ENCODE measurements at regions not wholly inside any gene's neighbourhood (a gene's known extent, or its start where the extent isn't known, plus 50 kb on each side); places are given as distances from the start of the nearest gene placed in this dataset.

DNA sequence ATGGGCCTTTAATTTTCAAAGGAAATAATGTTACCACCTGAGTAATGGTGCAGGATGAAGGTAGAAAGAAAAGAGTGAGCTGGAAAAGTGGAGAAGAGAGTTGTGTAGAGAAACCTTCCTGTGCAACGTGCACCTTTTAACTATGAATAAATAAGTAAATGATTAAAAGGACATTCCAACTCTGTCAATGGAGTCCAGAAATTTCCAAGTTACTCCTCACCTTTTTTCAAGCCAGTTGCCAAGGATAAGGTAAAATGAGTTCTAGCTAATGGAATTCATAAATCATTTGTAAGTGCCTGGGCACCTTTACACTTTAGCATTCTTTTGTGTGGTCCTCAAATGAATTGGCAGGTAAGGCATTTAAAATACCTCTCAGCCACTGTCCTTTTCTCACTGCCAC, 549.4 kb upstream of the NRP1 start:
- no peak for TF ChIP-seq CTCF (IDR thresholded peaks at IDR 0.05; ENCODE audit: insufficient read depth, low read length, severe bottlenecking)
- Histone ChIP-seq H3K4me3 (ENCODE audit: low read depth, low read length) (no peak overlapping the region), H3K27me3 (ENCODE audit: control insufficient read depth, insufficient read depth, low read length) (no peaks in the 10 kb centered on the region), H3K36me3 (ENCODE audit: control insufficient read depth, insufficient read depth, low read length) (no peaks in the 10 kb centered on the region)
- no peak for DNase-seq (ENCODE audit: low read depth)
- FAIRE-seq = no peak

DNA sequence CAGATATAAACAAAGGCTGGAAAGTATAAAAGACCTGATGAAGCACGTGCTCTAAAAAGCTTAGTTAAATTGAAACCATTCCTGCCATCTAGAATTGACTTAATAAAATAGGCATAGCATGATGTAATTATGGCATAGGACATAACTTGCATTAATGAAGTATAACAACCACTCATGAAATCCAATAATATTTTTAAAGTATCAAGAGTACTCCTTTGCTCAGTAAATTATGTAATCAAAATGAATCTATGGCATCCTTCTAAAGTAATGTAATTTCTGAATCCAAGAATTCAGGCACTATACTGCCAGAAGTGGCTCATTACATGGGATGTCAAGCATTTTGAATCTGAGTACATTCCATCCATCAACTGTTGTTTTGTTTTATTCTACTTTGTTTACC, 548.5 kb upstream of the NRP1 start:
- no peaks in the 10 kb centered on the region for H3K27me3 ChIP-seq (ENCODE audit: control insufficient read depth, insufficient read depth, low read length)
- FAIRE-seq = no peak

GRCh38 chr10:33880291-33880690, 545.8 kb upstream of the NRP1 start:
- Histone ChIP-seq H3K36me3 (ENCODE audit: control insufficient read depth, insufficient read depth, low read length) (no peaks in the 10 kb centered on the region), H3K27me3 (ENCODE audit: control insufficient read depth, insufficient read depth, low read length) (no peaks in the 10 kb centered on the region), H3K4me3 (ENCODE audit: low read depth, low read length) (no peak overlapping the region)
- DNase-seq (ENCODE audit: low read depth) (peak; percentile 55), FAIRE-seq (no peak)
- no peak for TF ChIP-seq CTCF (IDR thresholded peaks at IDR 0.05; ENCODE audit: insufficient read depth, low read length, severe bottlenecking)

More for the DNA sequence above, 548.5 kb upstream of the NRP1 start:
- TF ChIP-seq CTCF (IDR thresholded peaks at IDR 0.05; ENCODE audit: insufficient read depth, low read length, severe bottlenecking) = no peak
- H3K36me3 ChIP-seq (ENCODE audit: control insufficient read depth, insufficient read depth, low read length) = no peaks in the 10 kb centered on the region
- H3K4me3 ChIP-seq (ENCODE audit: low read depth, low read length) = no peak overlapping the region
- DNase-seq (ENCODE audit: low read depth) = no peak

- DNase-seq (ENCODE audit: low read depth) (no peak), FAIRE-seq (no peak)
- H3K36me3 ChIP-seq (ENCODE audit: control insufficient read depth, insufficient read depth, low read length) = no peaks in the 10 kb centered on the region
- no peak for TF ChIP-seq CTCF (IDR thresholded peaks at IDR 0.05; ENCODE audit: insufficient read depth, low read length, severe bottlenecking)
- no peaks in the 10 kb centered on the region for H3K27me3 ChIP-seq (ENCODE audit: control insufficient read depth, insufficient read depth, low read length)
- no peak overlapping the region for H3K4me3 ChIP-seq (ENCODE audit: low read depth, low read length)
These were observed 543.8 kb upstream of the NRP1 start for GRCh38 chr10:33878238-33878786.

DNA sequence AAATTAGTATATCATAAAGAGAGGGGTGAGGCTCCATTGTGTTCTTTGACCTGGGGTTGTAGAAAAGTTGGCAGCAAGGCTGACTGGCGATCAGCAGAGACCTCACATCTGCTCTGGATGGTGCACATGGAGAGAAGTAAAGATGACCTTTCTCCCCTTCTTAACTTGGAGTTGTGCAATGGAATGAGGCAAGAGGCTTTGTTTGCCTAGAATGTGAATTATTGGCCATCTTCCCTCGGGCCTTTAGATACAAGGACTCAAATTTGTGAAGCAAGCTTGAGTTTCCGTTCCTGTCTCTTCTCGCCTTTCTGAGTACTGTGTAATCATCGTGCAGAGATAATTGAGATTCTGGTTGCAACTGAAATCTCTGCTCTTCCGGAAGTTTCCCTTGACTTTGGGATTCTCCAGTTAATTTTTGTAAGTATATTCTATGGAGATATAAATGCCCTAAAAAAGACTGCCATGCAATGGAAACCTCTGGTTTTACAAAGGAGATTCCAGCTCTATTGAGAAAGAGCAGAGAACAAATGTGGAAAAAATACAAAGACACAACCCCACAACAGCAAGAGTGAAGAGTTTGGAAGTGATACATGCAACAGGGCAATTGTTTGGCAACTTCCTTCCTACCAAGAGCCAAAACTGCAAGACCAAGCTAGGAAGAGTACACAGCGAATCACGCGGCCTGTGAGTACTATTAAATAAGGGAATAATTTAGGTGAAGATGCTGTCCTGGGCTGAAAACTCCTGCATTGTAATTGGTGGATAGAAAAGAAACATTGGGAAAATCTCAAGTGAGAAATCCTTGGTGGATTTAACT, 542.3 kb upstream of the NRP1 start:
- Histone ChIP-seq H3K27me3 (ENCODE audit: control insufficient read depth, insufficient read depth, low read length) (no peaks in the 10 kb centered on the region), H3K36me3 (ENCODE audit: control insufficient read depth, insufficient read depth, low read length) (no peaks in the 10 kb centered on the region), H3K4me3 (ENCODE audit: low read depth, low read length) (no peak overlapping the region)
- TF ChIP-seq CTCF (IDR thresholded peaks at IDR 0.05; ENCODE audit: insufficient read depth, low read length, severe bottlenecking) = no peak
- FAIRE-seq (peak; percentile 94), DNase-seq (ENCODE audit: low read depth) (peak; percentile 47)
